Mammary epithelial cell (primary cell): ENCODE measurements at regions not wholly inside any gene's neighbourhood (a gene's known extent, or its start where the extent isn't known, plus 50 kb on each side); places are given as distances from the start of the nearest gene placed in this dataset.

Experiments
- EZH2 ChIP-seq: IDR thresholded peaks from 2 replicates; pipeline ENCODE4 v1.6.1; 2012; ENCODE audit warnings: low read length, inconsistent platforms, borderline replicate concordance
- TF ChIP-seq, protein P1 (sequence below), 2 donors: IDR thresholded peaks in 1 of 2; conservative IDR thresholded peaks in 1 of 2; 2 replicates each; pipeline ENCODE4 v1.5.1; 2011 to 2012; ENCODE audit warnings: inconsistent platforms in 2 of 2, low read length in 2 of 2, mild to moderate bottlenecking in 2 of 2, control low read depth in 1 of 2, low read depth in 1 of 2; ENCODE audit not compliant: insufficient read depth in 1 of 2; ENCODE audit errors: extremely low read depth in 1 of 2

DNA sequence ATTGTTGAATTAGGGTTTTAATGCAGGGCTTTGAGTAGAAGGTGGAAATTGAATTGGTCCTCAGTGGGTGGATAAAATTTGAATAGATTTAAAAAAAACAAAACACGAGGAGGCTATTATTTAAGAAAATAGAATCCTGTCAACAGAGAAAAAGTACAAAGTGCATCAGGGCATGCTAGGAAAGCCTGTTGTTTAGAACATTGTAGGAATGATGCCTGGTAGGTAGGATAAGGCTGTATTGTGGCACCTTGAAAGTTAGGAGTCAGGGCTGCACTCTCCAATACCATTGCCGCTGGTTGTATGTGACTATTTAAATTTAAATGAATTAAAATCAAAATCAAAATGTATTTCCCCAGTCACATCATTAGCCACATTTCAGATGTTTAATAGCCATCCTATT is 363.9 kb downstream of the UTRN start:
- TF ChIP-seq, protein P1, sequence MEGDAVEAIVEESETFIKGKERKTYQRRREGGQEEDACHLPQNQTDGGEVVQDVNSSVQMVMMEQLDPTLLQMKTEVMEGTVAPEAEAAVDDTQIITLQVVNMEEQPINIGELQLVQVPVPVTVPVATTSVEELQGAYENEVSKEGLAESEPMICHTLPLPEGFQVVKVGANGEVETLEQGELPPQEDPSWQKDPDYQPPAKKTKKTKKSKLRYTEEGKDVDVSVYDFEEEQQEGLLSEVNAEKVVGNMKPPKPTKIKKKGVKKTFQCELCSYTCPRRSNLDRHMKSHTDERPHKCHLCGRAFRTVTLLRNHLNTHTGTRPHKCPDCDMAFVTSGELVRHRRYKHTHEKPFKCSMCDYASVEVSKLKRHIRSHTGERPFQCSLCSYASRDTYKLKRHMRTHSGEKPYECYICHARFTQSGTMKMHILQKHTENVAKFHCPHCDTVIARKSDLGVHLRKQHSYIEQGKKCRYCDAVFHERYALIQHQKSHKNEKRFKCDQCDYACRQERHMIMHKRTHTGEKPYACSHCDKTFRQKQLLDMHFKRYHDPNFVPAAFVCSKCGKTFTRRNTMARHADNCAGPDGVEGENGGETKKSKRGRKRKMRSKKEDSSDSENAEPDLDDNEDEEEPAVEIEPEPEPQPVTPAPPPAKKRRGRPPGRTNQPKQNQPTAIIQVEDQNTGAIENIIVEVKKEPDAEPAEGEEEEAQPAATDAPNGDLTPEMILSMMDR (conservative IDR thresholded peaks at IDR 0.05 in 1 of 2, IDR thresholded peaks at IDR 0.05 in 1 of 2; ENCODE audit: extremely low read depth in 1 of 2, insufficient read depth in 1 of 2, low read depth in 1 of 2, low read length in 2 of 2), result no peak
- TF ChIP-seq EZH2, result no peak
